MM.1S (cell line): ENCODE measurements at regions not wholly inside any gene's neighbourhood (a gene's known extent, or its start where the extent isn't known, plus 50 kb on each side); places are given as distances from the start of the nearest gene placed in this dataset.
"Not testable (repeated sequence)": the region's sequence is repeated elsewhere in the genome, so short reads cannot be mapped to it uniquely, and the experiment has no call there.

Source experiments
- DNase-seq: peaks from one replicate; pipeline ENCODE4 v3.0.0-alpha.2; 2015
- H2AFZ ChIP-seq: fragments of 300-600 bp; sonication (generic); 2 replicates; pipeline ENCODE4 v1.6.0; 2016; ENCODE audit warnings: antibody characterized with exemption, low read length
- H3F3A ChIP-seq: fragments of 300-600 bp; sonication (generic); 2 replicates; pipeline ENCODE4 v1.6.1; 2016; ENCODE audit warnings: mild to moderate bottlenecking, antibody characterized with exemption, low read length, moderate library complexity, mixed read lengths; ENCODE audit not compliant: insufficient read depth
- H3K27ac ChIP-seq: fragments of 300-600 bp; sonication (generic); 2 replicates; pipeline ENCODE4 v1.5.1; 2016; ENCODE audit warnings: mild to moderate bottlenecking, low read length
- H3K27me3 ChIP-seq: fragments of 300-600 bp; sonication (generic); replicated peaks from 2 replicates; pipeline ENCODE4 v1.6.0; 2016; ENCODE audit warnings: low read length; ENCODE audit not compliant: insufficient read depth
- H3K36me3 ChIP-seq: fragments of 300-600 bp; sonication (generic); replicated peaks from 2 replicates; pipeline ENCODE4 v1.6.1; 2016; ENCODE audit warnings: mild to moderate bottlenecking, low read length, mixed read lengths; ENCODE audit not compliant: insufficient read depth
- H3K4me1 ChIP-seq: fragments of 300-600 bp; sonication (generic); 2 replicates; pipeline ENCODE4 v1.6.1; 2016; ENCODE audit warnings: low read length, mixed read lengths
- H3K4me2 ChIP-seq: fragments of 300-600 bp; sonication (generic); 2 replicates; pipeline ENCODE4 v1.6.0; 2016; ENCODE audit warnings: low read depth, low read length
- H3K4me3 ChIP-seq: fragments of 300-600 bp; sonication (generic); 2 replicates; pipeline ENCODE4 v1.5.1; 2016; ENCODE audit warnings: low read length, mixed read lengths
- H3K79me2 ChIP-seq: fragments of 300-600 bp; sonication (generic); 2 replicates; pipeline ENCODE4 v1.6.1; 2016; ENCODE audit warnings: mixed run types, low read length, mixed read lengths
- H3K9ac ChIP-seq: fragments of 300-600 bp; sonication (generic); 2 replicates; pipeline ENCODE4 v1.6.1; 2016; ENCODE audit warnings: low read length, mixed read lengths
- H3K9me2 ChIP-seq: fragments of 300-600 bp; sonication (generic); replicated peaks from 2 replicates; pipeline ENCODE4 v1.6.1; 2016; ENCODE audit warnings: mild to moderate bottlenecking, low read length, mixed read lengths; ENCODE audit not compliant: insufficient read depth
- H3K9me3 ChIP-seq: fragments of 300-600 bp; sonication (generic); replicated peaks from 2 replicates; pipeline ENCODE4 v1.6.1; 2016; ENCODE audit warnings: mild to moderate bottlenecking, low read length, mixed read lengths; ENCODE audit not compliant: insufficient read depth
- H4K20me1 ChIP-seq: fragments of 300-600 bp; sonication (generic); 2 replicates; pipeline ENCODE4 v1.6.1; 2016; ENCODE audit warnings: mild to moderate bottlenecking, low read length, moderate library complexity, mixed read lengths; ENCODE audit not compliant: insufficient read depth

DNA sequence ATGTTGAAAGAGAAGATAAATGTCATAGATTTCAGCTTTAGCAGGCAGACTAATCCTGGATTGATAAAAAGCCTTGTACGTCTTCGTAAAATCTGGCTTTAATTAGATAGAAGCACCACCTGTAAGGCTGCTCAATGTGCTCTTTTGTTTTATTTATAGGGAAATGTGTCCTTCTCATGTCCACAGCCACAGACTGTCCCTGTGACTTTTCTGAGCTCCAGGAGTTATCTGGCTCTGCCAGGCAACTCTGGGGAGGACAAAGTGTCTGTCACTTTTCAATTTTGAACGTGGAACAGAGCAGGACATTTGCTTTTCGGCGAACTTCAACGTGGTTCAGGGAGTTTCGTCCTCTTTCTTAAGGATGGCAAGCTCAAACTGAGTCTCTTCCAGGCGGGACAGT is 203.0 kb upstream of the SPATA31A3 start:
- H4K20me1 ChIP-seq, H3K4me3 ChIP-seq, H2AFZ ChIP-seq, H3K4me2 ChIP-seq, H3K27me3 ChIP-seq, H3K36me3 ChIP-seq, H3K9ac ChIP-seq, H3K4me1 ChIP-seq, H3K9me3 ChIP-seq, DNase-seq, H3F3A ChIP-seq, H3K9me2 ChIP-seq, H3K79me2 ChIP-seq, H3K27ac ChIP-seq: not testable (repeated sequence)

DNA sequence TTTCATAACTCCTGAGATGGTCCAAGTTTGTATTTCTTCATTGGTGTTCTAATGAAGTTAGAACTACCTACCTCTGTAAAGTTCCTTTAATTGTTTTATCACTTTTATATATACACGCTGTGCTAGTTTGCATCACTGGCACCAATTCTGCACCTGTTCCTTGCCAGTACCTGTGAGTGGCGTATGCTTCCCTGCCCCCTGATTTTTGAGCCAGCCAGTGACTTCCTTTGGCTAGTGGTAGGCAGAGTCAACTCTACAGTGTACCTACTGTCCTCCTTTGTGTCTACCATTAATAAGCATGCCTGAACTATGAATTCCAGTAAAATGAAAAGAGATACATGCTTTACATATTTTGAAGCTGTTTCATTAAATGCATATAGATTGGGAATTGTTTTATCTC is 186.8 kb upstream of the SPATA31A3 start:
- H3K27ac ChIP-seq, H4K20me1 ChIP-seq, H3K4me2 ChIP-seq, H3F3A ChIP-seq, H3K4me3 ChIP-seq, H2AFZ ChIP-seq, H3K9ac ChIP-seq, H3K36me3 ChIP-seq, H3K9me2 ChIP-seq, H3K27me3 ChIP-seq, DNase-seq, H3K4me1 ChIP-seq, H3K9me3 ChIP-seq, H3K79me2 ChIP-seq: not testable (repeated sequence)

DNA sequence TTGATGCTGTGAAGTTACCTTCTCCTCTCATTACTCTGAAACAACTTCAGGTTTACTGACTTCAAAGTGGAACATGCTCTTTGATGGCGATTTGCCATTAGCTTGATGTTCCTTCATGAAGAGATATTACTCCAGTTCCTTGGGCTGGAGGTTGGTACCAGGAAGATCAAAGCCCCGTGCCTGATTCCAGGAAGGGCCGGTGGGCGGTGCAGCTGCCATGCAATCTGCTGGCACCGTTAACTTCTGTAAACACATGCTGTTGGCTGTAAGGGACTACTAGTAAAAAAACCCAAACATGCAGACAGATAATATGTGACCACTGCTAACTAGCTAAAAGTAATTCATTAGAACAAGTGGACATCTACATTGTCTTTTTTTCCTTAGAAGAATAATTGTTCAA is 182.8 kb upstream of the SPATA31A3 start:
- not testable (repeated sequence) for H3K4me2 ChIP-seq, H3K4me1 ChIP-seq, DNase-seq, H3F3A ChIP-seq, H4K20me1 ChIP-seq, H3K9me2 ChIP-seq, H3K79me2 ChIP-seq, H3K27me3 ChIP-seq, H3K9me3 ChIP-seq, H3K9ac ChIP-seq, H3K4me3 ChIP-seq, H3K36me3 ChIP-seq, H2AFZ ChIP-seq, H3K27ac ChIP-seq

DNA sequence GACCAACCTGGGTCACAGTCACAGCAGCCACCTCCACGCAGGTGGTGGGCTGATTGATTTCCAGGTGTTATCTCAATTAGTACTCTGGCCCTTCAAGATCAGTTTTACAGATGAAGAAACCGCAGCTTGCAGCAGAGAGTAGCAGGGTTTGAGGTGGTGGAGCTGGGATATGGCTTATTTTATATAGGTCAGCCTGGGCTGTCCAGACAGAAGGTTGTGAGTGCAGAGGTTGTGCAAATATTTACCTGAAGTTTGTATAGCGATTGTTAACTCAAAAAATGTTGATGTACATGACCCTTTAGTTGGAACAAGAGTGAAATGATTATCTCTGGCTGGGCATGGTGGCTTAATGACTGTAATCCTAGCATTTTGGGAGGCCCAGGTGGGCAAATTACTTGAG is 179.4 kb upstream of the SPATA31A3 start:
- not testable (repeated sequence) for H3K4me2 ChIP-seq, H3K4me3 ChIP-seq, H3K27me3 ChIP-seq, H3F3A ChIP-seq, H2AFZ ChIP-seq, H3K36me3 ChIP-seq, H3K27ac ChIP-seq, H3K4me1 ChIP-seq, H3K9me3 ChIP-seq, H3K9ac ChIP-seq, H4K20me1 ChIP-seq, H3K9me2 ChIP-seq, H3K79me2 ChIP-seq, DNase-seq

DNA sequence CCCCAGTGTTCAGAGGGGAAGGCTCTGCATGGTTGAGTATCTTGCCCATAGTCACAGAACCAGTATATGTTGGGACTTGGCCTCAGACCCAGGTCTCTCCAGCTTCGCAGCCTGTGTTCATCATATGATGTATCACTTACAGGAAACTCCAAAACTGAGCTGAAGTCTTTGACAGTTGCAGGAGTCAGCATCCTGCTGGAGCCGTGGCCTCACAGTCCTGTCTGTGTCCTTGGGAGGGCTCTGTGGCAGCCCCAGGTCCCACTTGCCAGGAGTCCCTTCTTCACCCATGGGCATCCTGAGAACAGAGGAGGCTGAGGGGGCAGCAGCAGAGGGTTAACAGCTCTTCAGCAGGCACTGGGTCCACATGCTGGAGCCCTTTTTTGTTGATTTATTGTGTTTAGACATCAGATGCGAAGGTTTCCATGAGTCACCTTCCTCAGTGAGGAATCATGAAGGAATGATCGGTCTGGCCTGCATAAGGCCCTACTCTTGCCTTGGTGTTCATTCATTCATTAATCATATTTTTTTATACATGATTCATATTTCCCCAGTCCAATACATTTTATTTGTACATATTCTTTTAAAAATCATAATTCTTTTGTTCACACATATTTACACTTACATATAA is 176.3 kb upstream of the SPATA31A3 start:
- H3K27me3 ChIP-seq, H3K79me2 ChIP-seq, H3K36me3 ChIP-seq, H3K9me2 ChIP-seq, H3K4me3 ChIP-seq, H3K27ac ChIP-seq, DNase-seq, H3K9me3 ChIP-seq, H3K9ac ChIP-seq, H4K20me1 ChIP-seq, H3K4me2 ChIP-seq, H3K4me1 ChIP-seq, H3F3A ChIP-seq, H2AFZ ChIP-seq: not testable (repeated sequence)

DNA sequence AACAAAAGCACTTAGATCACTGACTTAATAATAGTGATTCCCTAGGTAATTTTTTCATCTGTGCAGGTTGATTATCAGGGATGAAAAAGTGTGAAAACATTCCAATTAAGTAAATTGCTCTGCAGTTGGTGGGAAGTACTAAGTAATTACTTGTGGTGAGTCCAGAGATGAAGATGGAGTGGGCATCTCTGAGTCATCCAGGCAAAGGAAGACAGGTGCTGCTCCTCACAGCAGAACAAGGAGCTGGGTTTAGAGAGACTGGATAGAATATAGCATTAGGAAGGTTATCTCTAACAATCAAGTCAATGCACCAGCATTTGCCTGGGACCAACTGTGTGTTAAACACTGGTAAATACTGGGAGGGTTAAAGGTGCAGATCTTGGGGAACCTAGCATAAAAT is 174.0 kb upstream of the SPATA31A3 start:
- H3K4me2 ChIP-seq, H4K20me1 ChIP-seq, DNase-seq, H3K27me3 ChIP-seq, H3K27ac ChIP-seq, H3K79me2 ChIP-seq, H3K4me1 ChIP-seq, H3F3A ChIP-seq, H3K9me2 ChIP-seq, H3K9ac ChIP-seq, H2AFZ ChIP-seq, H3K36me3 ChIP-seq, H3K9me3 ChIP-seq, H3K4me3 ChIP-seq: not testable (repeated sequence)

DNA sequence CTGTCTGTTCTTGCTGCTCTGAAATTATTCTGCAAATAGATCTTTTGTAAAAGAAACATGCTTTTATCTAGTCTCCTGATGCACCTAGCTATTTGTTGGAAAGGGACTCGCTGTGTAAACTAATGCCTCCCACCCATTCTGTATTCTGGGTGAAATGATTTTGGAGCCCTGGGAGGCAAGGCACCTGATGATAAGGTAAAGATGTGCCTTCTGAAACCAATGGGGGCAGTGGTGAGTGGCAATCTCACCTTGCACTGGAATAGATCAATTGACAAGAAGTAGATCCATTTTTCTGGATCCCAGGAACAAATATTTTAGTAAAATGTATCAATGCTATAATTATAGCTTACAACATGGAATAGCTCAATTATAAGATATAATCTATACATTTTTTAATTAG is 170.5 kb upstream of the SPATA31A3 start:
- H3K9me3 ChIP-seq, H3F3A ChIP-seq, H3K4me1 ChIP-seq, H2AFZ ChIP-seq, H3K4me2 ChIP-seq, H3K9me2 ChIP-seq, H3K4me3 ChIP-seq, DNase-seq, H3K27ac ChIP-seq, H3K36me3 ChIP-seq, H3K79me2 ChIP-seq, H4K20me1 ChIP-seq, H3K27me3 ChIP-seq, H3K9ac ChIP-seq: not testable (repeated sequence)

DNA sequence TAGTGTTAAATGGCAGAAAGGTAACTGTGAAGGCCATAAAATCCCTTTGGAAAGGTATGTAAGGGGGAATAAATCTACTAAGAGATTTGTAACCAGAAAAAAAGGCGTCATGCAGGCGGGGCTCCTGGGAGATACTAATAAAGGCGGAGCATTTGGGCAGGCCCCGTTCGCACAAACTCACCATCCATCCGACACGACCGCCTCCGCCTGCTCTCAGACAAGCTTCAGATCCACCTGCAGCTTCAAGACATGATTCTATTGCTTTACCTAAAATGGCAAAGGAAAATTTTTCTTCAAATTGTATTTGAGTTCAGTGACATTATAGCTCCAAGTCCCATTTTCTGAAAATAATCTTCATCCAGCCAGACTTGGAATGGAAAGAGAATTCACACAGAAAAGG is 162.9 kb upstream of the SPATA31A3 start:
- H2AFZ ChIP-seq, H3K4me1 ChIP-seq, DNase-seq, H3K9me3 ChIP-seq, H3K9ac ChIP-seq, H3K9me2 ChIP-seq, H3K4me3 ChIP-seq, H3F3A ChIP-seq, H3K79me2 ChIP-seq, H3K27me3 ChIP-seq, H3K36me3 ChIP-seq, H3K27ac ChIP-seq, H4K20me1 ChIP-seq, H3K4me2 ChIP-seq: not testable (repeated sequence)
